Activated CD8-positive, alpha-beta memory T cell treated with anti-CD3 and anti-CD28 coated beads, Interleukin-2, amount 10 ng/mL, durations not matched to agents 7 days and 5 days (primary cell): ENCODE measurements at regions not wholly inside any gene's neighbourhood (a gene's known extent, or its start where the extent isn't known, plus 50 kb on each side); places are given as distances from the start of the nearest gene placed in this dataset.

ENCODE experiments used
- ATAC-seq: fragments of 150-1000 bp; cut with Tn5 transposase; one replicate; pipeline ENCODE4 v1.10.0; 2021; ENCODE audit warnings: moderate library complexity
- CTCF ChIA-PET: fragments of 350-600 bp; sonication (Branson Sonifier 250); formaldehyde crosslinking; loops from one replicate; lab custom pipeline; 2021; ENCODE audit warnings: antibody characterized with exemption; lab: Charles Lee
- DNase-seq: peaks from one replicate; pipeline ENCODE4 v3.0.0-alpha.2; 2020
- H3K27ac Mint-ChIP-seq: one replicate; pipeline ENCODE4 v1.8.0; 2021; ENCODE audit warnings: mild to moderate bottlenecking, mixed read lengths
- H3K27me3 Mint-ChIP-seq: one replicate; pipeline ENCODE4 v1.8.0; 2021; ENCODE audit warnings: mixed read lengths
- H3K36me3 Mint-ChIP-seq: one replicate; pipeline ENCODE4 v1.8.0; 2021; ENCODE audit warnings: mild to moderate bottlenecking, mixed read lengths
- H3K4me1 Mint-ChIP-seq: one replicate; pipeline ENCODE4 v1.8.0; 2021; ENCODE audit warnings: mixed read lengths
- H3K4me3 Mint-ChIP-seq: one replicate; pipeline ENCODE4 v1.8.0; 2021; ENCODE audit warnings: mild to moderate bottlenecking, moderate library complexity, mixed read lengths
- H3K9me3 Mint-ChIP-seq: one replicate; pipeline ENCODE4 v1.8.0; 2022; ENCODE audit warnings: low read depth, mixed read lengths

- Mint-ChIP-seq H3K9me3 (no peaks in the 10 kb centered on the region), H3K4me3 (no peak overlapping the region), H3K27me3 (peaks cover 2% of the 10 kb centered on the region), H3K36me3 (no peaks in the 10 kb centered on the region), H3K27ac (no peak overlapping the region), H3K4me1 (peaks cover 10% of the 10 kb centered on the region)
- ATAC-seq = no peak
- DNase-seq = no peak
- CTCF ChIA-PET = no interaction called here
Measured at GRCh38 chr4:38611676-38612075, 52.3 kb upstream of the KLF3 start.

DNA sequence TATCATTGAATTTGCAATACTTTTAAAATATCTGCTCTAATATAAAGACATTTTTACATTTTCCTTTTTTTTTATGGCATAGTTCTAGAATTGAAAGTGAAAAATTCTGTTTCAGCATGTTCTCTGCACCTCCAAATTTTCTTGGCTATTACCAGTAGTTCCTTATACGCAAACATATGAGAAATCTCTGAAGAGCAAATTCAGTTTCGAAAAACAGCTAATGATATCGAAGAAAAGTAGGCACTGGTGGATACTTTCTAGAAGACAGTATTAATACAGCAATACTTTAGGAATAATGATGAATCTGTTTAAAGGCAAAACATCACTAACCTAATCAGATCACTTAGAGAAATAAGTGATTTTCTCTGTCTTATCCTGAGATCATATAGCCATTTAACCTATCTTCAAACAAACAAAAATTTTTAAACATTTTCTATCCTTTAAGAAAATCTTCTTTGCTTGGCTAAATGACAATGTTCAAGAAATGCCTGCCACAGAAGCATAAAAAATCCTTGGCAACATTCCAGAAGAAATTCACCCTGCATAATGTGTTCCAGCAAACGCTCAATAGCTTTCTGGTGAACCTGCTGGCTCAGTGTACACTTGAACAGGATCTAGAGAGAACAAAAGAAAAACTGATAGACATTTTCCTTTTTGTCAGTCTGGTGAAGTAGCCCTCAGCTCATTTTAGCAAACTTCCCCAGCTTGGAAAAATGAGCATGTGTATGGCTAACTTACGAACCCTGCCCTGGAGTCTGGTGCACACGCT is 51.2 kb upstream of the KLF3 start:
- H3K4me3 Mint-ChIP-seq = no peak overlapping the region
- H3K4me1 Mint-ChIP-seq = peaks cover 10% of the 10 kb centered on the region
- no peaks in the 10 kb centered on the region for H3K36me3 Mint-ChIP-seq
- no peak overlapping the region for H3K27ac Mint-ChIP-seq
- no peak for ATAC-seq
- peaks cover 5% of the 10 kb centered on the region for H3K27me3 Mint-ChIP-seq
- no peak for DNase-seq
- no peaks in the 10 kb centered on the region for H3K9me3 Mint-ChIP-seq
- CTCF ChIA-PET = no interaction called here
